ENCODE measurements at regions not wholly inside any gene's neighbourhood (a gene's known extent, or its start where the extent isn't known, plus 50 kb on each side); places are given as distances from the start of the nearest gene placed in this dataset.

GRCh38 chr4:127097061-127097460, 535.7 kb upstream of the INTU start:
- TF ChIP-seq CTCF (IDR thresholded peaks at IDR 0.05) (no peak), POLR2A (IDR thresholded peaks at IDR 0.05) (no peak)

Data from Peyer's patch (tissue), 4 donors.